Putamen (tissue), 1 donor: ENCODE measurements at regions not wholly inside any gene's neighbourhood (a gene's known extent, or its start where the extent isn't known, plus 50 kb on each side); places are given as distances from the start of the nearest gene placed in this dataset.

Experiments used
- DNase-seq: peaks from one replicate; pipeline ENCODE4 v3.0.0-alpha.2; 2016; ENCODE audit warnings: low spot score

DNA sequence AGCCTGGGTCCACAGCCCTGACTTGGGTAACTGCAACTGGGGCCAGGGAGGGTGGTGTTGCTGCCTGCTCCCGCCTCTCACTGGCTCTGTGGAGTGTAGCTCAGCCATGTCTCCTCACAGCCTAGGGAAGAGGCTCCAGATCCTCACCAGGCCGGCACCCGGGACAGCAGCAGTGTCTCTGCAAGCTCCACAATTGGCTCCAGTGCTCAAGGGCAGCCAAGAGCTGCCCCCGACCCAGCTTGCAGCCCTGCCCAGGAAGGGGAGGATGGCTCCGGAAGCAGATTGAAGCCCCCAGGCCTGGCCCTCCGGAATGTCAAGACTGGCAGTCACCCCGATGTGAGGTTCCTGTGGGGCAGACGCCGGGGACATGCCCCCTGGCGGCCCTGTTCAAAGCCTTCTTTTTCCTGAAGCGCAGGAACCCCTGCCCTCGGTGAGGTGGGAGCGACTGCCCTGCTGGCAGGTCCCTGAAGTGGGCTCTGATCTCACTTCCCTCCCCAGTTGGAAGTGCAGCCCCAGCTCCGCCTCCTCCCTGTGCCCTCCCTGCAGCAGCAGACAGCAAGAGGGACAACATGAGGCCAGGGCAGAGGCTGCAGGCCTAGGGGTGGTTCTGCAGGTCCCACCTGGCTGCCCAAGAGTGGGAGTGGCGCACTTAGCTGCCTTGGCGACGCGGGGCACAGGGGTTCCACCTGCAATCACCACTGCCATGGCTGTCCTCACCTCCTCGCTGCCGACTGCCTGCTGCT lies 816.2 kb upstream of the LUZP2 start:
- DNase-seq = no peak

DNA sequence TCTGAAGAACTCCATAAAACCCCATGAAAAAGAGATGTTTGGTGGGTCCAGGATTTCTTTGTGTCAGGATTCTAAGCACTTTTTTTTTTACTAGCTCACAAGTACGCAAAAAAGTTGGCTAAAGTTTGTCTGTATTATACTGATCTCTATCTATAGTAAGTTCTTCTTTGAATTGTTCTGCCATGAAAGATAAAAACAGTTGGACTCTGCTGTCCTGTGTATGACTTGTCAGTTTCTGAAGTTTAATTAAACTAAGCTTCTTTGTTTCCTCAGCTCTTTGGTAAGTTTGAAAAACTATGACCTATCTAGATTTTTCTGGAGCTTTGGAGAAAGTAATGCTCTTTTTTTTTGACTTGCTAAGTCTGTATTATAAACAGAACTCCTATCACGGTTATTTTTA lies 812.2 kb upstream of the LUZP2 start:
- DNase-seq = no peak

DNA sequence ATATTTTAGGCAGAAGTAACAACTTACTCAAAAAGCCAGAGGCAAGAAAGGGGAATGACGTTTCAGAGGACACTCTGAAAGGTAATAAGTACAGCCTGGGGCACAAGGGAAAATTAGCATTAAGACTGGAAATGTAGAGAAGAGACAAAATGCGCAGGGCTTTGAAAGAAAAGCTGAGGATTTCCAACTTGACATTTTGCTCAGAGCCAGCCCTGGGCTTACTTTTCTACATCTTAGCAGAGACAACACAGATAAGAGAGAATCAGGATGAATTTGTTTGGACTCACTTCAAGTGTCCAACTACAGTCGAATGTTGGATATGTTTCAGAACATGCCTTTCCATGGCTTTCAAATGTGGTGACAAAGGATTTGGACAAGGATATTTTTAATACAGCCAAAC lies 808.9 kb upstream of the LUZP2 start:
- no peak for DNase-seq

DNA sequence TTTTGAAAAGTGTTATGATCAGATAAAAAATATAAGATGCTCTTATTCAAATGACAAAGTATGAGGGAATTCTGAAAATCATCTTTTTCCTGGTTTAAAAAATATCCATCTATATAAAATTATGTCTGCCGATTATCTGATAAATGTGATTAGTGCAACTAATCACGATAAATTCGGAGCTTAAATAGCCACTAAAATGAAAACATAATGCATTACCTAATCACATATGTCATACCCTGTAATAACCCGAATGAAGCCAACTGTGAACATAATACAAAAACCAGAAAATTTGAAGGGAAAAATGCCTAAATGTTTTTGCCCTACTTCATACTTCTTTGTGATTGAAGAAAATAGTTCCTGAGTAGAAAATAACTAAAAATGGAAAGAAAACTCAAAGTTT lies 808.4 kb upstream of the LUZP2 start:
- DNase-seq = no peak

DNA sequence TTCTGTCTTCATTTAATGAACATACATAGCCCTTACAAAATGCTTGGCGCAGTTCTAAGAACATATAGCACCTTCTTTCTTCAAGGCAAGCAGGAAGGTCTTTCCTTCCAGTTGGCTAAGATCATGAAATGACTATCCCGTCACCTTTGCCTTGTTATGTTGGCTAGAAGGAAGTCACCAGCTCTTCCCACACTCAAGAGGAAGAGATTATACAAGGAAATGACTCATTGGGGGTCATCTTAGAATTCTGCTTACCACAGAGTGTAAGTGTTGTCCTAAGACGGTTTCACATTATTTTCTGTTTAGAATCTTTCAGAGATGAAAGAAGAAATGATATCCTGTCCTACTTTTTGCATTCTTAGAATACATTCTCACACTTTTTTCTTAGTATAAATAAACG lies 808.0 kb upstream of the LUZP2 start:
- no peak for DNase-seq

DNA sequence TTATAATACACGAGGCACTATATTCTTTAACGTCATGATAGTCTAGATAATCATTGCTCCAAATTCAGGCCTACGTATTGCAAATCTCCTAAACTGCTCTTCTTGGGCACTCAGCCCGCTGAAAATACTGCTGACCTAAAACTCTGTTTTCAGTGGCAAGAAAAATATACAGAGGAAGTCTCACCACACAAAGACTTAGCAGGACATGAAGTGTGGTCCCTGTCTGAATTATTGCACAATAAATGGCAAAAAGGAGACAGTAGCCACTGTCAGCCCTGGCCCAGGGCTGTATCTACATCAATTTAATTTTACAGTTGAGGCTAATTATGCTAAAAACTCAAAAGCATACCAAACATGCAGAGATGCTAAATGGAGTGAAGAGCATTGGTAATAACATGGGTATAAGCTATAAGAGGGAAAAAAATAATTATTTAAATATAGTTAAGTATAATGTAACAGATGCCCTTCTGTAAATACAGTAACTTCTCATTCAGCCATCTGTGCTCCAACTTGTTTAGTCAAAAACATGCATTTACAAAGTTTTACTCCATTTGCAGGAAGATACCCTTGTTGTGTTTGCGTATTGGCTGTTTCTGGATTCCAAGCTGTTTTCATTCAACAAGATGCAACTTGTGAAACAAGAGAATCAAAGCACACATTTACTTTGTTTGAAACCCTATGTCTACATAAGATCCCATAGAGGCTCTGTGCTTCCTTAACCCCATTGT lies 800.0 kb upstream of the LUZP2 start:
- no peak for DNase-seq

DNA sequence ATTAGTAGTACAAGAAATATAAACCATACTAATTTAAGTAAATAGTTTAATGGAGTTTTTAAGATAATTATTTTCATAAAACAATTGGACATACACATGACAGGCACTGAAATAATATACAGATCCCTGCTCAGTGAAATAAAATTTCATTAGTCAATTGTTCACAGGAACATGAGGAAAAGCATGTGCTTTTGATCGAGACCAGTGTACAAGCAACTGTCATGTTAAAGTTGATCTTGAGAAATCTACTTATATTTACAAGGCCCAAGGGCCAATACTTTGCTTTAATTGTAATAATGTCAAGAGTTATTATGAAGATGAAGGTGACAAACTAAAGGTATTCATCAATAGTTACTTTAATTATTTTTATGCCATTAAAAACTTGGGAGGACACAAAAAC lies 792.7 kb upstream of the LUZP2 start:
- DNase-seq = no peak

DNA sequence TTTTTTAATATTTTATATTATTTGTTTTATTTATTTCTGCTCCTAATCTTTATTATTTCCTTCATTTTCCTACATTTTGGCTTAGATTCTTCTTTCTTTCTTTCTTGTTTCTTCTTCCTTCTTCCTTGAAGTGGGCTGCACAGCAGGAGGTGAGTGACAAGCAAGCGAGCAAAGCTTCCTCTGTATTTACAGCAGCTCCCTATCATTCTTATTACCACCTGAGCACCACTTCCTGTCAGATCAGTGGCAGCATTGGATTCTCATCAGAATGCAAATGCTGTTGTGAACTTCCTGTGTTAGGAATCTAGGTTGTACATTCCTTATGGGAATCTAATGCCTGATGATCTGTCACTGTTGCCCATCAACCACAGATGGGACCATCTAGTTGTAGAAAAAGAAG lies 784.9 kb upstream of the LUZP2 start:
- DNase-seq = no peak

DNA sequence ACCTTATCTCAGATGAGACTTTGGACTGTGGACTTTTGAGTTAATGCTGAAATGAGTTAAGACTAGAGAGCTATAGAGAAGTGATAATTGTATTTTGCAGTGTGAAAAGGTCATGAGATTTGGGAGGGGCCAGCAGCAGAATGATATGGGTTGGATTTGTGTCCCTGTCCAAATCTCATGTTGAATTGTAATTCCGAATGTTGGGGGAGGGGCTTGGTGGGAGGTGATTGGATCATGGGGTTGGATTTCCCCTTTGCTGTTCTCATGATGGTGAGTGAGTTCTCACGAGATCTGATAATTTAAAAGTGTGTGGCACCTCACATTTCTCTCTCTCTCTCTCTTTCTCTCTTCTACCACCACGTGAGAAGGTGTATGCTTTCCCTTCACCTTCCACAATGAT lies 777.8 kb upstream of the LUZP2 start:
- DNase-seq = no peak

DNA sequence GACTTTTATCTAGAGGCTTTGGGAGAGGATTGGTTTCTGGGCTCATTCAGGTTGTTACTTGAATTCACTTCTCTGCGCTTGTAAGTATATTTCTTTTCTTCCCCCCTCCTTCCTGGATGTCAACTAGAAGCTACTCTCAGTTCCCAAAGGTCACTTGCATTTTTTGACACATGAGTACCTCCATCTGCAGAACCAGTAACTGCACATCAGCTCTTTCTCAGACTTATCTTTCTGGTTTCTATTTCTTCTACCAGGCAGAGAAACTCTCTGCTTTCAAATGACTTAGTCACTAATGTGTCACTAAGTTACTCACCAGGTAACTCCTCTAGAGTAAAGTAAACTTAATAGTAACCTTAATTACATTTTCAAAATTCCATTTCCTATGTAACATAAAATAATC lies 773.0 kb upstream of the LUZP2 start:
- no peak for DNase-seq

DNA sequence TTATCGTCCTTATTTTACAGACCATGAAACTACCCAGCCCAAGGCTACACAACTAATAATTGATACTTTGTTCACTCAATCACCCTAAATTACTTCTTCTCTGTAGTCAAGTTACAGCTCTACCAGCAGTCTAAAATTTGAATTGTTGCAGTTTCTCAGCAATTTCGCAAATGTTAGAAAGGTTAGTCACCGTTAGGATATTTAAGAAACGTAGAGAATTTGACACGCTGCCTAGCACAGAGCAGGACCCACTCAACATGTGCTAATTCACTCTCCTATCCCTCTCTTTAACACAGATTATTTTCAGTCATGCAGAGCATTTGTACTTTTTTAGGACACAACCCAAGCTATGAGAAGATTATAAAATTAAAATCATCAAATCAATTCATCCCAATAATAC lies 771.1 kb upstream of the LUZP2 start:
- DNase-seq = no peak

DNA sequence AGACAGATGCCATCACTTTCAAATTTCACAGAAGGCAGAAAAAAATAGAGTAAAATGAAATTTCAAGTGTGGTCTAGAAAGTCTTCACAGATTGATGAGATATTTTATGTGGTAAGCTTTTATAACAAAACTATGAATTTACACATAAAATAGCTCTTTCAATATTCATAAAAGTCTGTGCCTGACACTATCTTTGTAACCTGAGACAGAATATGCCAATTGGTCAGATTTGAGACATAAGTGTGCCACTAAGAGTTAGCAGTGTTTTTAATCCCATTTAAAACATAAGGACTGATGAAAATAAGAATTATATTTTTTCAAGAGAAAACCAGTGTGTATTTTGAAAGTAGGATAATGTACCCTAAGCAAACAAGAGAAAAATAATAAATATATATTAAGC lies 769.5 kb upstream of the LUZP2 start:
- no peak for DNase-seq

DNA sequence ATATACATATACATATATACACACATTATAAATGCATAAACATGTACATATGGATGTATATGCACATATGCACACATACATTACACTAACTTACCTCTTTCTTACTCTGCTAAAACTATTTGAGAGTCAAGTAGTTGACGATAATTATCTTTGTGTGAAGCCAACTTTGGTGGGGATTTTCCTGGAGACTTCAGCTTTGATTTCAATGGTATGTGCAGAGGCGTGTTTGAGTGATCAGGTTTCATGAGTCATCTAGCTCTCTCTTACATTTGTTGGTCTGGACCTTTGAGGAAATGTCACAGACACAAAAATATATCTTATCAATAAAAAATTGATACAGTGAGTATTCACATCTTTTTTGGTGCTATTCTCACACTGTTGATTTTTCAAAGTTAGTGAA lies 769.1 kb upstream of the LUZP2 start:
- no peak for DNase-seq

DNA sequence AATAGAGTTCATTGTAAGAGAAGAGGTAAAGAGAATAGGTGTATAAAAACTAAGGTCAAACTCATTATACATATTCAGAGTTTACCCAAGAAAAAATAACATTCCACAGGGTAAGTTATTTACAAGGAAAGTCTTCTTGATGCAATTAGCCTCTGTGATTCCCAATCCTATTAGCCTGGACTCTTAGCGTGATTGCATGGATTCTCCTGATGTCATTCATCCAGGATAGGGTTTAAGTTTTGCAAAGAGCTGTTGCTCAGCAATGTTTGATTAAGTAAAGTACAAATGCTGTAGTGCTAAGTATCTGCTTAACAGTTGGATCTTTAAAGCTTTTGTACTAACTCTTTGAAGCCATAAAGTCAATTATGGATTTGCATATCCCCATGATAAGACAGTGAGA lies 767.8 kb upstream of the LUZP2 start:
- DNase-seq = no peak

DNA sequence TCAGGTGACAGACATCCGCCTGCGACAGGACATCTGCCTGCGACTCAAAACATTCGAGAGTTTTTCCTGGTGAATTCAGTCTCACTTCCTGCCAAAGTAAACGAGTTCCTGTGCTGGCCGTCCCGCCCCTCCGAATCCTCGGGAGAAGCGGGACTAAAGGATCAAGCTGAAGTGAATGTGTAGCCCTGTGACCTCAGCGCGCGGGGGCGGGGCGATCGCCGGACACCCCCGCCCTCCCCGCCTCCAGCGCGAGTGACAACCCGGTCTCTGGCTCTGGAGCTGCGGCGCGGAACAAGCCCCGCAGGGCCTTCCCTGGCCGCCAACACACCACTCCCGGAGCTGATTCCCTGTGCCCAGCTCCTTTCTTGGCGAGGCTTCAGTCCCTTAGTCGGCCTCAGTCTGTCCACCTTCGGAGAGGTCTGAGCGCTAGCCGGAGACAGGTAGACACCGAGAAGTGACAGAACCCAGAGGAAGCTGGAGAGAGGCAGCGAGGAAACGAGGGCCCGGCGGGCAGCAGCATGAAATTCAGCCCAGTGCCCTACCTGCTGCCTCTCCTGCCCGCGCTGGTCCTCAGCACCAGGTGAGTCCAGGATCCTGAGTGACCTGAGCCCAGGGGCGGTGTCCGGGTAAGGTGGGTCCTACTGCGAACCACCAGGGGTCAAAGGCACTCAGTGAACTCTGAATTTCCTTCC lies 766.4 kb upstream of the LUZP2 start:
- DNase-seq = no peak

DNA sequence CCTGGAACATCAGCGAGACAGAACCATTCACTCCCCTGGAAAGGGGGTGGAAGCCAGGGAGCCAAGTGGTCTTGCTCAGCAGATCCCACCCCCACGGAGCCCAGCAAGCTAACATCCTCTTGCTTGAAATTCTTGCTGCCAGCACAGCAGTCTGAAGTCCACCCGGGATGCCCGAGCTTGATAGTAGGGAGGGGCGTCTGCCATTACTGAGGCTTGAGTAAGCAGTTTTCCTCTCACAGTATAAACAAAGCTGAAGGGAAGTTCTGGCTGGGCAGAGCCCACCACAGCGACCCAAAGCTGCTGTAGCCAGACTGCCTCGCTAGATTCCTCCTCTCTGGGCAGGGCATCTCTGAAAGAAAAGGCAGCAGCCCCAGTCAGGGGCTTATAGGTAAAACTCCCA lies 764.8 kb upstream of the LUZP2 start:
- no peak for DNase-seq

DNA sequence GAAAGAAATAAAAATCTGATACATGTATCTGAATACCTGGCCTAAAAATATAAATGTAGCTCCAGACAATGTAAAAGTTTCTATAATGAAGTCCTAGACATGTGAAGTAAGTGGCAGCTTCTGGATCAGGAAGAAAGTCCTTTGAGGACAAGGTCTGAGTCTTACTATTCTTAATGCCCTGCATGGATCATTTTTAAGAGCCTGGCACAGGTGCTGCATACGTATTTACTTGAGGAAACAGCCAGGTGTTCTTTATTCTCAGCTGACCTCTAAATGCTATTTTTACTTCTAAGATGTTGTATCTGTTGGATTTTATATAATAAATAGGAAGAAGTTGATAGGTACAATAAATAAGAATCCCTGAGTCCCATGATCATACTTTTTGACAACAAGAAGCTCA lies 750.0 kb upstream of the LUZP2 start:
- DNase-seq = no peak

DNA sequence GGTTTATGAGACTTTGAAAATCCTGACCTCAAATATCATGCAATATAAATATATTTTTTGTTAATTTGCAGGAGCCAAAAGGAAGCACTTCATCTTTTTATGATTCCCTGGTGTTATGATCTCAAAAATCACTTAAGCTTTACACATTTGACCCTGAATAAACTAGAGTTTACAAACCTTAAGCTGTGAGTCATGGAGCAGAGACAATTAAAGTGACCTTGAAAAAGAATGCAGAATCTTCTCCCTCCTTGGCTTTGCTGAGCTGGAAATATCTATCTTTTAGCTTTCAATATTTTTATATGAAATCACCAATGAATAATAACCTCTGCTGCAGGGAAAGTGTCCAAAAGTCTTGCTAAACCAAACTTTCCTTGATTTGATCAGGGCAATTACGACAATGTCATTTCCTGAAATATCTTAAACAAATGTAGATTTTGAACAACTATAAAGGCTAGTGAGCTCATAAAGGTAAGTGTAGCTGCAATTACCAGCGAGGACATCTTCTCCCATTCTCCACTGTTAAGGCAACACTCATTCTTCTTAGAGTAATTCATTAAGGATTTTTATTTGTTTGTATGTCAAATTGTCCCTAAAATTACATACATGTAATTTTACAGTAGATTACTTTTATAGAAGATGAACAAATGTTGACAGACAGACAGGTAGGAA lies 747.0 kb upstream of the LUZP2 start:
- no peak for DNase-seq

DNA sequence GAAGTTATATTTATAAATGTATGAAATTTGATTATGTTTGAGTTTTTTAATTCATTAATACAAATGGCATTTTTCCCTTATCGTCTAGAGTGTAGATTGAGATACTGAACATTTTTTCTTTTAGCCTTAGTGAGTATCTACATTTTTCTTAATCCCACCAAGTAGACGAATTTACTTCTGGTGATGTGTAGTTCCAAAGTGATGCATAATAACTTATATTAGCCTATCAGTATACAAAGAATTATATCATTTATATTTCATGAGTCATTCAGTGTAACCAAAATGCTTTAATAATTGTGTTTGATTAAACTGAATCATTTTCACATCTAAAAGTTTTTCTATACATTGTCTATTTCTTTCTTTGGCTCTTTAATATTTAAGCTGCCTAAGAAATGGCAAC lies 745.6 kb upstream of the LUZP2 start:
- no peak for DNase-seq

DNA sequence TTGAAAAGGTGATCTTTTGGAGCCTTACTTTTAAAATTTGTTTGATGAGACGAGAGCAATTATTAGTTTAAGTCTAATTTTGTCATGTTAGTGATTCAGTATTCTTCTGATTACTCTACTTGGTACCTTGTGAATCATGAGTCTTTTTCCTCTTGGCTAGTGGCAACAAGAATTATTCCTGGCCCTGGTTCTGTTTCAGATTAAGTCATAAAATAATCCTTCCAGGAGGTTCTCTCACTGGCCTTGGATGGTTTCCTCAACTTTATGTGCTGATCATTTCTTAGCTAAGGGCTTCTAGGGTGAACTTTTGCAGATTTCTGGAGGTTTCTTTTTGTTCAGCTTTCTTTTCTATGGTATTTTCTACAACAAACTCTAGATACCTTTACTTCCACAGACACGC lies 741.8 kb upstream of the LUZP2 start:
- no peak for DNase-seq

DNA sequence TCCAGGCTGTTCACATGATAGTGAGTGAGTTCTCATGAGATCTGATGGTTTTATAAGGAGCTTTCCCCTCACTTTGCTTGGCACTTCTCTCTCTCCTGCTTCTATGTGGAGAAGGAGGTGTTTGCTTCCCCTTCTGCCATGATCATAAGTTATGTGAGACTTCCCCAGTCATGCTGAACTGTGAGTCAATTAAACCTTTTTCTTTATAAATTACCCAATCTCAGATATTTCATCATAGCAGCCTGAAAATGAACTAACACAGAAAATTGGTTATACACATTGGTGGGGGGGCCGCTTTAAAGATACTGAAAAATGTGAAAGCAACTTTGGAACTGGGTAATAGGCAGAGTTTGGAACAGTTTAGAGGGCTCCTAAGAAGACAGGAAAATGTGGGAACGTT lies 741.1 kb upstream of the LUZP2 start:
- DNase-seq = no peak

DNA sequence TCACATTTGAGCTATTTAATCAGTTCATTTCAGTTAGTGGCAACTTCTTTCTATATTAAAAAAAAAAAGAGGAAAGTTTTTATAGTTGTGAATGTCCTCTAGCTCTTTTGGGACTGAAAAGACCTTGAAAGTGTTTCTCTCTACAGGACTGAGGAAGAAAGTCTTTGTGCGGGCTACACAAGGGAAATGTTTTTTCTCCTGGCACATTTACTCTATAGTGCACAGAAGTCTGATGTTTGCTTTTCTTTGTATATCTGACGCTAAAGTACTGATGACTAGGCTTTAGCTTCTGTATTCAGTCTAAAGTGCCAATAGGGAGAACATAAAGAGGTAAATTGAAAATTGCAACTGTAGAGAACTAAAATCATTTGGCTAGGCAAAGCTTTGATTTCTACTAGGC lies 737.4 kb upstream of the LUZP2 start:
- no peak for DNase-seq

DNA sequence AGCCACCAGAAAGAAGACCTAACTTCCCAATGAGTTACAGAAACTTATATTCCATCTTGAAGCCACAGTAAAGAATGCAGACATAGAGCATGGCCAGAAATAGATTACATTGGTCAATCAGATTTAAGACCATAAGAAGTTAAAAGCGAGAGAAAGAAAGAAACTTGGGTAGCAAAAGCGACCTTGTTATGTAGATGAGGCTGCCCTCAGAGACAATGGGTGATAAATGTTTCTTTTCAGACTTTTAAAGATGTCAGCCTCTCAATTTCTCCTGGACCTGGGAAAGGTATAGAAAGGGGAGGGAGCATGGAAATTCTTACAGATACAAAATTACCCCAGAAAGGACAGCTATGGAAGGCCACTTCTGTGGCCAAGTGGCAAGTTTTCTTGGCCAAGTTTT lies 732.6 kb upstream of the LUZP2 start:
- DNase-seq = no peak
